WERI-Rb-1 (cell line): ENCODE measurements at regions not wholly inside any gene's neighbourhood (a gene's known extent, or its start where the extent isn't known, plus 50 kb on each side); places are given as distances from the start of the nearest gene placed in this dataset.

ENCODE experiments used
- DNase-seq: peaks from one replicate; pipeline ENCODE4 v3.0.0-alpha.2; 2020
- H3K27ac ChIP-seq: fragments of 250-450 bp; sonication (Bioruptor Pico); 2 replicates; pipeline ENCODE4 v1.5.1; 2020; ENCODE audit warnings: mild to moderate bottlenecking, moderate library complexity
- H3K27me3 ChIP-seq: fragments of 250-450 bp; sonication (Bioruptor Pico); 2 replicates; pipeline ENCODE4 v1.5.1; 2021; ENCODE audit warnings: mild to moderate bottlenecking, low read depth, moderate library complexity; ENCODE audit not compliant: insufficient read depth, severe bottlenecking
- H3K36me3 ChIP-seq: fragments of 250-450 bp; sonication (Bioruptor Pico); 2 replicates; pipeline ENCODE4 v1.5.1; 2020; ENCODE audit warnings: mild to moderate bottlenecking, moderate library complexity
- H3K4me3 ChIP-seq: 2 replicates; pipeline ENCODE4 v1.5.1; 2011; ENCODE audit warnings: low read depth, mild to moderate bottlenecking, control low read depth, low read length
- H3K9me3 ChIP-seq: fragments of 250-450 bp; sonication (Bioruptor Pico); 2 replicates; pipeline ENCODE4 v1.5.1; 2021; ENCODE audit warnings: mild to moderate bottlenecking, moderate library complexity; ENCODE audit not compliant: severe bottlenecking
- CTCF ChIP-seq: IDR thresholded peaks from 2 replicates; pipeline ENCODE4 v1.5.1; 2011; ENCODE audit warnings: low read depth, mild to moderate bottlenecking, control low read depth, inconsistent platforms, low read length

- Histone ChIP-seq H3K4me3 (no peak overlapping the region), H3K27me3 (no peaks in the 10 kb centered on the region), H3K27ac (no peak overlapping the region), H3K9me3 (peaks cover 4% of the 10 kb centered on the region), H3K36me3 (no peaks in the 10 kb centered on the region)
- no peak for TF ChIP-seq CTCF
- DNase-seq: no peak
Observed at GRCh38 chr5:9853309-9853708, 223.2 kb upstream of the TAS2R1 start.

- Histone ChIP-seq H3K4me3 (no peak overlapping the region), H3K9me3 (peaks cover 4% of the 10 kb centered on the region), H3K36me3 (no peaks in the 10 kb centered on the region), H3K27me3 (no peaks in the 10 kb centered on the region), H3K27ac (no peak overlapping the region)
- DNase-seq: no peak
- TF ChIP-seq CTCF: no peak
Observed at GRCh38 chr5:9852671-9853070, 222.5 kb upstream of the TAS2R1 start.

- peak; percentile 77 for TF ChIP-seq CTCF
- Histone ChIP-seq H3K9me3 (no peaks in the 10 kb centered on the region), H3K36me3 (no peaks in the 10 kb centered on the region), H3K4me3 (no peak overlapping the region), H3K27me3 (no peaks in the 10 kb centered on the region), H3K27ac (no peak overlapping the region)
- DNase-seq: peak; percentile 64
Observed at GRCh38 chr5:9851458-9851857, 221.3 kb upstream of the TAS2R1 start.

GRCh38 chr5:9850456-9850855, 220.3 kb upstream of the TAS2R1 start:
- TF ChIP-seq CTCF: no peak
- Histone ChIP-seq H3K27ac (no peak overlapping the region), H3K27me3 (no peaks in the 10 kb centered on the region), H3K4me3 (no peak overlapping the region), H3K36me3 (no peaks in the 10 kb centered on the region), H3K9me3 (no peaks in the 10 kb centered on the region)
- no peak for DNase-seq

- no peak overlapping the region for H3K4me3 ChIP-seq
- no peaks in the 10 kb centered on the region for H3K36me3 ChIP-seq
- no peak overlapping the region for H3K27ac ChIP-seq
- no peaks in the 10 kb centered on the region for H3K9me3 ChIP-seq
- no peak for DNase-seq
- no peak for TF ChIP-seq CTCF
- H3K27me3 ChIP-seq: no peaks in the 10 kb centered on the region
Observed at GRCh38 chr5:9847631-9848030, 217.5 kb upstream of the TAS2R1 start.

GRCh38 chr5:9845185-9845584, 215.0 kb upstream of the TAS2R1 start:
- H3K27me3 ChIP-seq: no peaks in the 10 kb centered on the region
- TF ChIP-seq CTCF: no peak
- H3K36me3 ChIP-seq: no peaks in the 10 kb centered on the region
- H3K9me3 ChIP-seq: peaks cover 3% of the 10 kb centered on the region
- no peak for DNase-seq
- H3K27ac ChIP-seq: no peak overlapping the region
- no peak overlapping the region for H3K4me3 ChIP-seq
